ENCODE measurements at regions not wholly inside any gene's neighbourhood (a gene's known extent, or its start where the extent isn't known, plus 50 kb on each side); places are given as distances from the start of the nearest gene placed in this dataset.

DNA sequence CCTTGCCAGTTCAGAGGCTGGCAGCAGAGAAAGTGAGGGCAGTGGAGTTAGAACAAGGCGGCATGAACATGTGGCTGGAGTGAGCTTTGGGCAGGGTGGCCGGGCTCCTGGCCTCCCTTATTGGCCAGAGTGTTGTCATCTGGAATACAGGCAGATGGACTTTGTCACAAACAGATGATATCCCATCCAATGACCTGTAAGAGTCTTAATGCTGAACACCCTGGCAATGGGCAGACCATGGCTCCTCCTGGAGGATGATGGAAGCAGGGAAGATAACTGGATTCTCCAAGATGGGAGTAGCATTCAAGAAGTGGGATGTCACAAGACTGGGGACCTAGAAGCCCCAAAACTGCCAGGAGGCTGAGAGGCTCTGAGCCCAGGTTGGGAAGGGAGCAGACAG, 242.1 kb downstream of the MAFB start:
- no peak for TF ChIP-seq POLR2A (IDR thresholded peaks at IDR 0.05)
- TF ChIP-seq, protein P1, sequence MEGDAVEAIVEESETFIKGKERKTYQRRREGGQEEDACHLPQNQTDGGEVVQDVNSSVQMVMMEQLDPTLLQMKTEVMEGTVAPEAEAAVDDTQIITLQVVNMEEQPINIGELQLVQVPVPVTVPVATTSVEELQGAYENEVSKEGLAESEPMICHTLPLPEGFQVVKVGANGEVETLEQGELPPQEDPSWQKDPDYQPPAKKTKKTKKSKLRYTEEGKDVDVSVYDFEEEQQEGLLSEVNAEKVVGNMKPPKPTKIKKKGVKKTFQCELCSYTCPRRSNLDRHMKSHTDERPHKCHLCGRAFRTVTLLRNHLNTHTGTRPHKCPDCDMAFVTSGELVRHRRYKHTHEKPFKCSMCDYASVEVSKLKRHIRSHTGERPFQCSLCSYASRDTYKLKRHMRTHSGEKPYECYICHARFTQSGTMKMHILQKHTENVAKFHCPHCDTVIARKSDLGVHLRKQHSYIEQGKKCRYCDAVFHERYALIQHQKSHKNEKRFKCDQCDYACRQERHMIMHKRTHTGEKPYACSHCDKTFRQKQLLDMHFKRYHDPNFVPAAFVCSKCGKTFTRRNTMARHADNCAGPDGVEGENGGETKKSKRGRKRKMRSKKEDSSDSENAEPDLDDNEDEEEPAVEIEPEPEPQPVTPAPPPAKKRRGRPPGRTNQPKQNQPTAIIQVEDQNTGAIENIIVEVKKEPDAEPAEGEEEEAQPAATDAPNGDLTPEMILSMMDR (IDR thresholded peaks at IDR 0.05) = no peak
